ENCODE measurements at regions not wholly inside any gene's neighbourhood (a gene's known extent, or its start where the extent isn't known, plus 50 kb on each side); places are given as distances from the start of the nearest gene placed in this dataset.
"Not testable (repeated sequence)": the region's sequence is repeated elsewhere in the genome, so short reads cannot be mapped to it uniquely, and the experiment has no call there.

GRCh38 chr15:99464137-99464536 is 101.6 kb upstream of the MEF2A start:
- H3K4me3 ChIP-seq (ENCODE audit: low read depth, low read length), result no peak overlapping the region
- no peak for TF ChIP-seq CTCF (IDR thresholded peaks at IDR 0.05; ENCODE audit: low read depth, low read length)

- H3K4me3 ChIP-seq (ENCODE audit: low read depth, low read length), result no peak overlapping the region
Measured at GRCh38 chr15:99466701-99467337, 99.0 kb upstream of the MEF2A start.

GRCh38 chr15:99467338-99467720 is 98.5 kb upstream of the MEF2A start:
- no peak for TF ChIP-seq CTCF (IDR thresholded peaks at IDR 0.05; ENCODE audit: low read depth, low read length)

More at GRCh38 chr15:99466701-99467337, 99.0 kb upstream of the MEF2A start:
- TF ChIP-seq CTCF (IDR thresholded peaks at IDR 0.05; ENCODE audit: low read depth, low read length), result no peak

GRCh38 chr15:99467853-99468464 is 97.8 kb upstream of the MEF2A start:
- H3K4me3 ChIP-seq (ENCODE audit: low read depth, low read length), result no peak overlapping the region
- TF ChIP-seq CTCF (IDR thresholded peaks at IDR 0.05; ENCODE audit: low read depth, low read length), result no peak

More at GRCh38 chr15:99467338-99467720, 98.5 kb upstream of the MEF2A start:
- H3K4me3 ChIP-seq (ENCODE audit: low read depth, low read length), result no peak overlapping the region

GRCh38 chr15:99470204-99470603 is 95.6 kb upstream of the MEF2A start:
- H3K4me3 ChIP-seq (ENCODE audit: low read depth, low read length), result not testable (repeated sequence)

- no peak overlapping the region for H3K4me3 ChIP-seq (ENCODE audit: low read depth, low read length)
- TF ChIP-seq CTCF (IDR thresholded peaks at IDR 0.05; ENCODE audit: low read depth, low read length), result no peak
Measured at GRCh38 chr15:99472416-99473145, 93.2 kb upstream of the MEF2A start.

- no peak for TF ChIP-seq CTCF (IDR thresholded peaks at IDR 0.05; ENCODE audit: low read depth, low read length)
Measured at GRCh38 chr15:99473981-99474906, 91.5 kb upstream of the MEF2A start.

More at GRCh38 chr15:99473981-99474906, 91.5 kb upstream of the MEF2A start:
- no peak overlapping the region for H3K4me3 ChIP-seq (ENCODE audit: low read depth, low read length)
